NT2/D1 (cell line): ENCODE measurements at regions not wholly inside any gene's neighbourhood (a gene's known extent, or its start where the extent isn't known, plus 50 kb on each side); places are given as distances from the start of the nearest gene placed in this dataset.

ENCODE experiments used
- DNase-seq: peaks from one replicate; pipeline ENCODE4 v3.0.0-alpha.2; 2011; ENCODE audit warnings: low read depth, low spot score
- H3K27me3 ChIP-seq: 2 replicates; pipeline ENCODE4 v1.6.0; 2011; ENCODE audit warnings: mild to moderate bottlenecking; ENCODE audit not compliant: insufficient read length, insufficient read depth
- H3K36me3 ChIP-seq: 2 replicates; pipeline ENCODE4 v1.6.1; 2011; ENCODE audit warnings: mild to moderate bottlenecking, low read length, mixed read lengths; ENCODE audit not compliant: insufficient read depth, insufficient read length
- H3K4me1 ChIP-seq: 2 replicates; pipeline ENCODE4 v1.5.1; 2011; ENCODE audit not compliant: insufficient read depth, insufficient read length
- H3K4me3 ChIP-seq: 2 replicates; pipeline ENCODE4 v1.5.1; 2011; ENCODE audit warnings: low read depth; ENCODE audit not compliant: insufficient read length
- H3K9ac ChIP-seq: 2 replicates; pipeline ENCODE4 v1.6.0; 2011; ENCODE audit warnings: low read depth; ENCODE audit not compliant: insufficient read length
- H3K9me3 ChIP-seq: 2 replicates; pipeline ENCODE4 v1.5.1; 2011; ENCODE audit warnings: mild to moderate bottlenecking, low read length; ENCODE audit not compliant: insufficient read depth
- SUZ12 ChIP-seq: IDR thresholded peaks from 2 replicates; pipeline ENCODE4 v1.6.1; 2011; ENCODE audit not compliant: insufficient read length, insufficient read depth; ENCODE audit errors: extremely low read depth
- YY1 ChIP-seq: IDR thresholded peaks from 2 replicates; pipeline ENCODE4 v1.6.1; 2011; ENCODE audit not compliant: insufficient read length, insufficient read depth
- ZNF274 ChIP-seq: IDR thresholded peaks from 2 replicates; pipeline ENCODE4 v1.6.1; 2011; ENCODE audit warnings: mild to moderate bottlenecking, low read depth, low read length

- H3K27me3 ChIP-seq, result no peaks in the 10 kb centered on the region
- H3K4me3 ChIP-seq, result no peak overlapping the region
- no peak for DNase-seq
- H3K4me1 ChIP-seq, result no peaks in the 10 kb centered on the region
- H3K36me3 ChIP-seq, result no peaks in the 10 kb centered on the region
- TF ChIP-seq YY1 (no peak), SUZ12 (no peak), ZNF274 (no peak)
- no peaks in the 10 kb centered on the region for H3K9me3 ChIP-seq
- no peak overlapping the region for H3K9ac ChIP-seq
Measured at GRCh38 chr2:138190999-138191398, 226.7 kb downstream of the HNMT start.

- Histone ChIP-seq H3K4me1 (no peaks in the 10 kb centered on the region), H3K36me3 (no peaks in the 10 kb centered on the region), H3K4me3 (no peak overlapping the region), H3K9me3 (no peaks in the 10 kb centered on the region), H3K27me3 (no peaks in the 10 kb centered on the region), H3K9ac (no peak overlapping the region)
- DNase-seq, result no peak
- TF ChIP-seq ZNF274 (no peak), SUZ12 (no peak), YY1 (no peak)
Measured at GRCh38 chr2:138193416-138194213, 229.3 kb downstream of the HNMT start.

- Histone ChIP-seq H3K9ac (no peak overlapping the region), H3K9me3 (peaks cover 4% of the 10 kb centered on the region; the same call in 1 of the 2 replicates), H3K4me1 (no peaks in the 10 kb centered on the region), H3K27me3 (no peaks in the 10 kb centered on the region), H3K36me3 (no peaks in the 10 kb centered on the region), H3K4me3 (no peak overlapping the region)
- no peak for DNase-seq
- TF ChIP-seq ZNF274 (no peak), YY1 (no peak), SUZ12 (no peak)
Measured at GRCh38 chr2:138201286-138201685, 237.0 kb downstream of the HNMT start.

- Histone ChIP-seq H3K4me3 (no peak overlapping the region), H3K9ac (no peak overlapping the region), H3K4me1 (no peaks in the 10 kb centered on the region), H3K27me3 (no peaks in the 10 kb centered on the region), H3K9me3 (peaks cover 6% of the 10 kb centered on the region; the same call in 1 of the 2 replicates), H3K36me3 (no peaks in the 10 kb centered on the region)
- DNase-seq, result no peak
- TF ChIP-seq SUZ12 (no peak), YY1 (no peak), ZNF274 (no peak)
Measured at GRCh38 chr2:138202762-138203161, 238.5 kb downstream of the HNMT start.

- H3K36me3 ChIP-seq, result no peaks in the 10 kb centered on the region
- TF ChIP-seq ZNF274 (no peak), SUZ12 (no peak), YY1 (no peak)
- H3K9ac ChIP-seq, result no peak overlapping the region
- no peaks in the 10 kb centered on the region for H3K4me1 ChIP-seq
- H3K4me3 ChIP-seq, result no peak overlapping the region
- no peaks in the 10 kb centered on the region for H3K27me3 ChIP-seq
- H3K9me3 ChIP-seq, result peaks cover 6% of the 10 kb centered on the region; the same call in 1 of the 2 replicates
- no peak for DNase-seq
Measured at GRCh38 chr2:138205281-138205680, 241.0 kb downstream of the HNMT start.

- no peak for DNase-seq
- no peaks in the 10 kb centered on the region for H3K27me3 ChIP-seq
- H3K36me3 ChIP-seq, result no peaks in the 10 kb centered on the region
- no peaks in the 10 kb centered on the region for H3K4me1 ChIP-seq
- no peak overlapping the region for H3K9ac ChIP-seq
- no peak for TF ChIP-seq ZNF274
- no peak for TF ChIP-seq YY1
- no peak for TF ChIP-seq SUZ12
- peaks cover 6% of the 10 kb centered on the region; the same call in 1 of the 2 replicates for H3K9me3 ChIP-seq
- no peak overlapping the region for H3K4me3 ChIP-seq
Measured at GRCh38 chr2:138207074-138207930, 243.0 kb downstream of the HNMT start.

- no peaks in the 10 kb centered on the region for H3K27me3 ChIP-seq
- DNase-seq, result no peak
- H3K9ac ChIP-seq, result no peak overlapping the region
- peaks cover 6% of the 10 kb centered on the region; the same call in 1 of the 2 replicates for H3K9me3 ChIP-seq
- no peaks in the 10 kb centered on the region for H3K4me1 ChIP-seq
- no peak for TF ChIP-seq SUZ12
- no peak for TF ChIP-seq YY1
- no peak for TF ChIP-seq ZNF274
- H3K4me3 ChIP-seq, result no peak overlapping the region
- H3K36me3 ChIP-seq, result no peaks in the 10 kb centered on the region
Measured at GRCh38 chr2:138209009-138209408, 244.7 kb downstream of the HNMT start.
